ENCODE measurements at regions not wholly inside any gene's neighbourhood (a gene's known extent, or its start where the extent isn't known, plus 50 kb on each side); places are given as distances from the start of the nearest gene placed in this dataset.

DNA sequence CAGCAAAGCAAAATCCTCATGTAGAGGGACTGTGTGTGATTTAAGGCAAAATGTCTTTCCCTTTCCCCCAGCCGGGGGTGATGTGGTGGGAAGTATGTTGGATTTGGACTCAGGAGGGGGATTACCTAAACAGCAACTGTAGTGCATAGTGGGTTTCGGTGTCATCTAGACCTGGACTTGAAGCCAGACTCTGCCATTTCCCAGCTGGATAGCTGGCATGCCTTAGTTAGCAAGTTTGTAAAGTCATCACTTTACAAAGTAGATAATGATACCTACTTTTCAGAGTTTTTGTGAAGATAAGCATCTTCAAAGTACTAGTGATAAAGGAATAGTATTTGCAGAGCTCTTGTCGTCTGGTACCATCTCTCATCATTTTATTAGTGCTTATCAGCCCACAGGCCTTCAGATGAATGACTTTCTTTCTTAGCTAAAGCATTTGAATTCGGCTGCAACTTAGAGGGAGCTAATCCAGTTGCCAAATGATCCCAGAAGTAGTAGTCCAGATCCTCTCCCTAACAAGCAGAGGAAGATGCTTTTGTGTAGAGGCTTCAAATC lies 56.2 kb upstream of the ROR1 start:
- DNase-seq (ENCODE audit: low read depth) (no peak), FAIRE-seq (no peak)
- Histone ChIP-seq H3K4me3 (ENCODE audit: low read depth, low read length) (no peak overlapping the region), H3K27me3 (ENCODE audit: control insufficient read depth, insufficient read depth, low read length) (no peaks in the 10 kb centered on the region), H3K36me3 (ENCODE audit: control insufficient read depth, insufficient read depth, low read length) (no peaks in the 10 kb centered on the region)
- TF ChIP-seq, protein P1, sequence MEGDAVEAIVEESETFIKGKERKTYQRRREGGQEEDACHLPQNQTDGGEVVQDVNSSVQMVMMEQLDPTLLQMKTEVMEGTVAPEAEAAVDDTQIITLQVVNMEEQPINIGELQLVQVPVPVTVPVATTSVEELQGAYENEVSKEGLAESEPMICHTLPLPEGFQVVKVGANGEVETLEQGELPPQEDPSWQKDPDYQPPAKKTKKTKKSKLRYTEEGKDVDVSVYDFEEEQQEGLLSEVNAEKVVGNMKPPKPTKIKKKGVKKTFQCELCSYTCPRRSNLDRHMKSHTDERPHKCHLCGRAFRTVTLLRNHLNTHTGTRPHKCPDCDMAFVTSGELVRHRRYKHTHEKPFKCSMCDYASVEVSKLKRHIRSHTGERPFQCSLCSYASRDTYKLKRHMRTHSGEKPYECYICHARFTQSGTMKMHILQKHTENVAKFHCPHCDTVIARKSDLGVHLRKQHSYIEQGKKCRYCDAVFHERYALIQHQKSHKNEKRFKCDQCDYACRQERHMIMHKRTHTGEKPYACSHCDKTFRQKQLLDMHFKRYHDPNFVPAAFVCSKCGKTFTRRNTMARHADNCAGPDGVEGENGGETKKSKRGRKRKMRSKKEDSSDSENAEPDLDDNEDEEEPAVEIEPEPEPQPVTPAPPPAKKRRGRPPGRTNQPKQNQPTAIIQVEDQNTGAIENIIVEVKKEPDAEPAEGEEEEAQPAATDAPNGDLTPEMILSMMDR (IDR thresholded peaks at IDR 0.05; ENCODE audit: insufficient read depth, low read length, severe bottlenecking) = no peak

DNA sequence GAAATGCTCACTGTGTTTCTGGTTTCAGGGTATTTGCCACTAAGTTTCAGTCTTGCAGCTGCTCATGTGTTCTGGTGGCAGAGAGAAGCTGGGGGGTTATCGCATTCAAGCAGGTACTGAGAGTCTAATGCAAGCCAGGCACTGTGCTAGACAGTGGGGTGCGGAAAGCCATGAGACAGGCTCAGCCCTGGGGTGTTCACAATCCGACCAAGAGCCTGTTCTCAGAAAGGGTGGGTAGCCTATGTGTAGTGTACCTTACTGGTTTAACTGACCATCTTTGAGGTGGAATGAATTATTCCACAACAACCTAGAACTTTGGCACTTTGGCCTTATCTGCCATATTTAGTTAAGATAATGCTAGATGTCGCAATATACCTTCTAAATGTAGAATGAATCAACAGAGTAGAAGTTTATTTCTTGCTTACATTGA lies 55.3 kb upstream of the ROR1 start:
- Histone ChIP-seq H3K4me3 (ENCODE audit: low read depth, low read length) (no peak overlapping the region), H3K36me3 (ENCODE audit: control insufficient read depth, insufficient read depth, low read length) (no peaks in the 10 kb centered on the region), H3K27me3 (ENCODE audit: control insufficient read depth, insufficient read depth, low read length) (no peaks in the 10 kb centered on the region)
- TF ChIP-seq, protein P1 (IDR thresholded peaks at IDR 0.05; ENCODE audit: insufficient read depth, low read length, severe bottlenecking) = no peak
- DNase-seq (ENCODE audit: low read depth) = no peak
- FAIRE-seq = no peak

GRCh38 chr1:63721531-63722189 lies 52.2 kb upstream of the ROR1 start:
- peak; percentile 33 for DNase-seq (ENCODE audit: low read depth)
- Histone ChIP-seq H3K4me3 (ENCODE audit: low read depth, low read length) (no peak overlapping the region), H3K27me3 (ENCODE audit: control insufficient read depth, insufficient read depth, low read length) (no peaks in the 10 kb centered on the region), H3K36me3 (ENCODE audit: control insufficient read depth, insufficient read depth, low read length) (no peaks in the 10 kb centered on the region)
- TF ChIP-seq, protein P1 (IDR thresholded peaks at IDR 0.05; ENCODE audit: insufficient read depth, low read length, severe bottlenecking) = no peak
- peak; percentile 43 for FAIRE-seq

DNA sequence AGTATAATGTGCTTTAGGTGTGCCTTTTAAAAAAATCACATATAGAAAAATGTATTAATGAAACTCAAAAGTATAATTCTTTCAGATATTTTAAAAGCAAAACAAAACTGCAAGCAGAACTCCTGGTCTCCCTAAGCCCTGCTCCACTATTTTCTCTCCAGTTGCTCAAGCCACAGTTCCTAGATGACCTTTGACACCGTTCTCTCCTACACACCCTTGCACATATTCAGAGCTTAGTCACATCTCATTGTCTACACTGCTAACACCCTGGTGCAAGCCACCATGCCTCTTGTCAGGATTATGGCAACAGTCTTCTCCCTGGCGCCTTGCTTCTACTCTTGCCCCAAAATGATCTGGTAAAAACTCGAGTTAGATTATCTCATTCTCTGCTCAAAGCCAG lies 50.2 kb upstream of the ROR1 start:
- Histone ChIP-seq H3K27me3 (ENCODE audit: control insufficient read depth, insufficient read depth, low read length) (no peaks in the 10 kb centered on the region), H3K4me3 (ENCODE audit: low read depth, low read length) (no peak overlapping the region), H3K36me3 (ENCODE audit: control insufficient read depth, insufficient read depth, low read length) (no peaks in the 10 kb centered on the region)
- FAIRE-seq (no peak), DNase-seq (ENCODE audit: low read depth) (peak; percentile 73)
- TF ChIP-seq, protein P1 (IDR thresholded peaks at IDR 0.05; ENCODE audit: insufficient read depth, low read length, severe bottlenecking) = no peak

All from bronchial epithelial cell (primary cell).